GM19452 (cell line): ENCODE measurements at regions not wholly inside any gene's neighbourhood (a gene's known extent, or its start where the extent isn't known, plus 50 kb on each side); places are given as distances from the start of the nearest gene placed in this dataset.
"Not testable (repeated sequence)": the region's sequence is repeated elsewhere in the genome, so short reads cannot be mapped to it uniquely, and the experiment has no call there.

Source experiments
- ATAC-seq: cut with Tn5 transposase; IDR thresholded peaks from one replicate; pipeline ENCODE4 v1.9.1; 2021; ENCODE audit not compliant: unreplicated experiment

GRCh38 chr17:12195418-12195817 is 174.7 kb downstream of the MAP2K4 start:
- ATAC-seq = no peak

GRCh38 chr17:12201294-12201880 is 180.7 kb downstream of the MAP2K4 start:
- no peak for ATAC-seq

GRCh38 chr17:12209632-12210191 is 189.0 kb downstream of the MAP2K4 start:
- no peak for ATAC-seq

- not testable (repeated sequence) for ATAC-seq
Observed at GRCh38 chr17:12220714-12221439, 200.2 kb downstream of the MAP2K4 start.

GRCh38 chr17:12222392-12222791 is 201.7 kb downstream of the MAP2K4 start:
- ATAC-seq = no peak

GRCh38 chr17:12227547-12227946 is 206.9 kb downstream of the MAP2K4 start:
- no peak for ATAC-seq

- no peak for ATAC-seq
Observed at GRCh38 chr17:12229335-12229734, 208.7 kb downstream of the MAP2K4 start.

- ATAC-seq = no peak
Observed at GRCh38 chr17:12230481-12231354, 210.0 kb downstream of the MAP2K4 start.

GRCh38 chr17:12231355-12231682 is 210.6 kb downstream of the MAP2K4 start:
- no peak for ATAC-seq

GRCh38 chr17:12239021-12239420 is 218.3 kb downstream of the MAP2K4 start:
- not testable (repeated sequence) for ATAC-seq

GRCh38 chr17:12242345-12242954 is 221.8 kb downstream of the MAP2K4 start:
- no peak for ATAC-seq

- ATAC-seq = no peak
Observed at GRCh38 chr17:12247761-12248160, 227.1 kb downstream of the MAP2K4 start.

GRCh38 chr17:12250973-12251372 is 230.3 kb downstream of the MAP2K4 start:
- no peak for ATAC-seq

- no peak for ATAC-seq
Observed at GRCh38 chr17:12252462-12252861, 231.8 kb downstream of the MAP2K4 start.

- no peak for ATAC-seq
Observed at GRCh38 chr17:12254460-12254859, 233.8 kb downstream of the MAP2K4 start.

- no peak for ATAC-seq
Observed at GRCh38 chr17:12256380-12256995, 235.8 kb downstream of the MAP2K4 start.

- ATAC-seq = no peak
Observed at GRCh38 chr17:12257176-12257575, 236.5 kb downstream of the MAP2K4 start.

GRCh38 chr17:12261354-12261753 is 240.7 kb downstream of the MAP2K4 start:
- ATAC-seq = no peak

GRCh38 chr17:12269751-12270150 is 249.1 kb downstream of the MAP2K4 start:
- no peak for ATAC-seq

- ATAC-seq = no peak
Observed at GRCh38 chr17:12277827-12278226, 257.1 kb downstream of the MAP2K4 start.

- no peak for ATAC-seq
Observed at GRCh38 chr17:12282056-12282455, 261.4 kb downstream of the MAP2K4 start.
